HepG2 (cell line): ENCODE measurements at regions not wholly inside any gene's neighbourhood (a gene's known extent, or its start where the extent isn't known, plus 50 kb on each side); places are given as distances from the start of the nearest gene placed in this dataset.
A peak's percentile ranks its signal among the peaks of the same experiment; 100 is the strongest.

Experiments
- ATAC-seq: fragments of 200-7000 bp; cut with Tn5 transposase; 3 replicates; pipeline ENCODE4 v1.9.1; 2020; ENCODE audit warnings: mild to moderate bottlenecking, moderate library complexity
- BruUV-seq: library from RNA; stranded (reverse); fragments of 400-500 nt; replicated peaks from 2 replicates; lab custom pipeline; 2021; lab: Mats Ljungman, UMichigan
- CTCF ChIA-PET: fragments of 300-600 bp; formaldehyde crosslinking; extraction: SDS; loops from one replicate; lab custom pipeline; 2021; ENCODE audit warnings: low total read pairs, inconsistent platforms, low intra/inter-chr PET ratio; lab: Yijun Ruan, JAX
- POLR2A ChIA-PET: fragments of 350-600 bp; sonication (Branson Sonifier 250); formaldehyde crosslinking; loops from one replicate; lab custom pipeline; 2020; ENCODE audit warnings: antibody characterized with exemption, inconsistent platforms; lab: Yijun Ruan, JAX
- DNase-seq: peaks from one replicate; pipeline ENCODE4 v3.0.0-alpha.2; 2015; ENCODE audit warnings: low spot score
- FAIRE-seq: peaks from 3 replicates; lab custom pipeline; 2011; peaks lifted over from hg19 to GRCh38; lab: Jason Lieb, UNC
- H2AFZ ChIP-seq: one replicate; pipeline ENCODE4 v1.6.1; 2011; ENCODE audit warnings: low read length, inconsistent platforms
- H3K27ac ChIP-seq: fragments of 300-600 bp; 3 replicates; pipeline ENCODE4 v1.8.0; 2011; ENCODE audit warnings: mixed run types, mild to moderate bottlenecking, mixed read lengths, low read length, inconsistent platforms; ENCODE audit not compliant: insufficient read depth; ENCODE audit errors: extremely low read length
- H3K27me3 ChIP-seq, 2 experiments: fragments of 200-600 bp in 1 of 2; 2 replicates in 1 of 2; 3 replicates in 1 of 2; pipeline versions ENCODE4 v1.6.0 to v1.8.0; 2011; ENCODE audit warnings: low read length in 2 of 2, mild to moderate bottlenecking in 2 of 2, moderate library complexity in 2 of 2, inconsistent platforms in 1 of 2; ENCODE audit not compliant: insufficient read depth in 2 of 2, control insufficient read depth in 1 of 2
- H3K36me3 ChIP-seq, 2 experiments: fragments of 200-600 bp in 1 of 2; replicated peaks in 1 of 2; 2 replicates in 1 of 2; 3 replicates in 1 of 2; pipeline versions ENCODE4 v1.5.1 to v1.8.0; 2011; ENCODE audit warnings: low read length in 2 of 2, inconsistent platforms in 1 of 2; ENCODE audit not compliant: insufficient read depth in 2 of 2, control insufficient read depth in 1 of 2
- H3K4me1 ChIP-seq: 2 replicates; pipeline ENCODE4 v1.5.1; 2012; ENCODE audit warnings: low read length, inconsistent platforms; ENCODE audit not compliant: insufficient read depth
- H3K4me2 ChIP-seq: 2 replicates; pipeline ENCODE4 v1.6.0; 2011; ENCODE audit warnings: low read depth, low read length, inconsistent platforms
- H3K4me3 ChIP-seq, 3 experiments: fragments of 200-600 bp in 1 of 3; sonication (generic), shearing (Covaris generic) in 1 of 3; replicated peaks in 1 of 3; 2 replicates each; pipeline ENCODE4 v1.5.1; 2011 to 2016; ENCODE audit warnings: low read length in 3 of 3, inconsistent platforms in 2 of 3, low read depth in 2 of 3, mild to moderate bottlenecking in 2 of 3, control low read depth in 1 of 3, mixed read lengths in 1 of 3; ENCODE audit not compliant: insufficient read depth in 1 of 3
- H3K79me2 ChIP-seq: one replicate; pipeline ENCODE4 v1.6.1; 2011; ENCODE audit warnings: low read length, inconsistent platforms; ENCODE audit not compliant: insufficient read depth
- H3K9ac ChIP-seq: 2 replicates; pipeline ENCODE4 v1.6.0; 2011; ENCODE audit warnings: mild to moderate bottlenecking, low read depth, low read length, inconsistent platforms; ENCODE audit not compliant: insufficient read depth
- H3K9me3 ChIP-seq: 2 replicates; pipeline ENCODE4 v1.5.1; 2012; ENCODE audit warnings: mild to moderate bottlenecking, low read length
- H4K20me1 ChIP-seq: 2 replicates; pipeline ENCODE4 v1.6.0; 2011; ENCODE audit warnings: inconsistent platforms, mild to moderate bottlenecking, low read length, moderate library complexity; ENCODE audit not compliant: insufficient read depth
- ADNP ChIP-seq: sonication (generic); formaldehyde crosslinking; IDR thresholded peaks from 2 replicates; pipeline ENCODE4 v1.4.0; 2020; ENCODE audit warnings: missing genetic modification reagents
- CAMTA2 ChIP-seq: sonication (generic); formaldehyde crosslinking; IDR thresholded peaks from 2 replicates; pipeline ENCODE4 v1.4.0; 2020; ENCODE audit warnings: mild to moderate bottlenecking, missing genetic modification reagents, borderline replicate concordance
- HOXA9 ChIP-seq: sonication (generic); formaldehyde crosslinking; IDR thresholded peaks from 2 replicates; pipeline ENCODE4 v1.8.1; 2022; ENCODE audit warnings: missing genetic modification reagents, mild to moderate bottlenecking, moderate library complexity, borderline replicate concordance
- IRX3 ChIP-seq: sonication (generic); formaldehyde crosslinking; IDR thresholded peaks from 2 replicates; pipeline ENCODE4 v1.8.1; 2023; ENCODE audit warnings: mild to moderate bottlenecking, low read depth, missing genetic modification reagents, borderline replicate concordance
- KDM1A ChIP-seq: IDR thresholded peaks from 2 replicates; pipeline ENCODE4 v1.6.1; 2016; ENCODE audit warnings: missing compliant biosample characterization
- SRSF4 ChIP-seq: fragments of 200-400 bp; formaldehyde crosslinking; IDR thresholded peaks from one replicate; pipeline ENCODE4 v1.6.1; 2018; ENCODE audit warnings: mild to moderate bottlenecking, low read depth, low read length, moderate library complexity; ENCODE audit not compliant: poor library complexity, severe bottlenecking
- ZMYM3 ChIP-seq: sonication (generic); formaldehyde crosslinking; IDR thresholded peaks from 2 replicates; pipeline ENCODE4 v1.5.1; 2020; ENCODE audit warnings: mild to moderate bottlenecking, missing genetic modification reagents
- ZNF280D ChIP-seq: sonication (generic); formaldehyde crosslinking; IDR thresholded peaks from 2 replicates; pipeline ENCODE4 v1.5.1; 2020; ENCODE audit warnings: mild to moderate bottlenecking, missing genetic modification reagents
- ZNF296 ChIP-seq: sonication (generic); formaldehyde crosslinking; conservative IDR thresholded peaks from 2 replicates; pipeline ENCODE4 v1.5.0; 2020; ENCODE audit warnings: mild to moderate bottlenecking, missing genetic modification reagents
- ZNF33B ChIP-seq: sonication (generic); formaldehyde crosslinking; IDR thresholded peaks from 2 replicates; pipeline ENCODE4 v1.5.1; 2020; ENCODE audit warnings: mild to moderate bottlenecking, missing genetic modification reagents
- ZNF713 ChIP-seq: sonication (generic); formaldehyde crosslinking; IDR thresholded peaks from 2 replicates; pipeline ENCODE4 v1.4.0; 2020; ENCODE audit warnings: mild to moderate bottlenecking, missing genetic modification reagents
- ZNF792 ChIP-seq: IDR thresholded peaks from 2 replicates; pipeline ENCODE4 v1.6.1; 2016
- ZNF878 ChIP-seq: sonication (generic); formaldehyde crosslinking; IDR thresholded peaks from 2 replicates; pipeline ENCODE4 v1.8.1; 2023; ENCODE audit warnings: mild to moderate bottlenecking, missing genetic modification reagents, moderate library complexity
- ZNF879 ChIP-seq: sonication (generic); formaldehyde crosslinking; IDR thresholded peaks from 2 replicates; pipeline ENCODE4 v1.8.1; 2023; ENCODE audit warnings: missing genetic modification reagents
- WGBS: methylation state at CpG from one replicate; pipeline ENCODE4 v1.1.6; 2017; ENCODE audit warnings: low lambda C conversion rate; 5-methylcytosine and 5-hydroxymethylcytosine counted together
- in situ Hi-C: cut with HindIII; loops from 2 replicates; pipeline ENCODE4 v1.10.0; 2017; ENCODE audit warnings: low pct_unique_long_range_greater_than_20kb; ENCODE audit not compliant: extremely low pct_ligation_motif_present
- intact Hi-C: fragments of 100-400 bp; cut with micrococcal nuclease; formaldehyde crosslinking; loops from one replicate; pipeline ENCODE4 v1.10.0; 2022; ENCODE audit not compliant: unreplicated experiment

- BruUV-seq: no TSS peak
- H3K4me1 ChIP-seq: peaks cover 59% of the 10 kb centered on the region
- H3K36me3 ChIP-seq: no peaks in the 10 kb centered on the region
- H3K9me3 ChIP-seq: peaks cover 7% of the 10 kb centered on the region
- H3K27me3 ChIP-seq: no peaks in the 10 kb centered on the region
- intact Hi-C loops (loop anchor here (5.0 kb wide), 1 partner anchor 302 kb away; no protein-coding TSS in a partner anchor), in situ Hi-C loops (loop anchor here (25.0 kb wide), 1 partner anchor 213 kb away; the partner anchor contains the start of gene CCND1)
- ChIA-PET POLR2A (no interaction called here), CTCF (no interaction called here)
- H3K9ac ChIP-seq: no peak overlapping the region
- no peaks in the 10 kb centered on the region for H4K20me1 ChIP-seq
- no peak for FAIRE-seq
- no peak overlapping the region for H3K4me2 ChIP-seq
- 96% methylated on average over 3 of the region's 3 CpGs for WGBS
- H2AFZ ChIP-seq: no peak overlapping the region
- no peak overlapping the region for H3K27ac ChIP-seq
- TF ChIP-seq ZMYM3 (CRISPR knock-in tag): peak; percentile 77
- TF ChIP-seq ZNF33B (CRISPR knock-in tag): no peak
- TF ChIP-seq SRSF4: no peak
- TF ChIP-seq CAMTA2 (CRISPR knock-in tag): no peak
- no peak for TF ChIP-seq IRX3 (CRISPR knock-in tag)
- TF ChIP-seq ZNF878 (CRISPR knock-in tag): no peak
- TF ChIP-seq ZNF792 (CRISPR knock-in tag): no peak
- TF ChIP-seq ZNF296: no peak
- no peak for TF ChIP-seq HOXA9 (CRISPR knock-in tag)
- no peak for TF ChIP-seq ZNF879 (CRISPR knock-in tag)
- no peak for TF ChIP-seq ADNP (CRISPR knock-in tag)
- peak; percentile 69; the same call in 1 of the 2 replicates for TF ChIP-seq ZNF280D (CRISPR knock-in tag)
- 0 out of 2 replicates have a peak, but pooled peaks have one; percentile 46 for TF ChIP-seq KDM1A (CRISPR knock-in tag)
- TF ChIP-seq ZNF713 (CRISPR knock-in tag): no peak
- no peak overlapping the region for H3K4me3 ChIP-seq
- ATAC-seq: no peak
- no peaks in the 10 kb centered on the region for H3K79me2 ChIP-seq
- no peak for DNase-seq
Observed at GRCh38 chr11:69424748-69425147, 56.7 kb upstream of the LINC01488 start.
